Activated naive CD8-positive, alpha-beta T cell treated with anti-CD3 and anti-CD28 coated beads, Interleukin-2, amount 10 ng/mL, durations not matched to agents 7 days and 5 days (primary cell): ENCODE measurements at regions not wholly inside any gene's neighbourhood (a gene's known extent, or its start where the extent isn't known, plus 50 kb on each side); places are given as distances from the start of the nearest gene placed in this dataset.
"Not testable (repeated sequence)": the region's sequence is repeated elsewhere in the genome, so short reads cannot be mapped to it uniquely, and the experiment has no call there.

Source experiments
- ATAC-seq: fragments of 150-1000 bp; cut with Tn5 transposase; one replicate; pipeline ENCODE4 v1.10.0; 2021; ENCODE audit warnings: low read depth, moderate library complexity
- POLR2A ChIA-PET: fragments of 350-600 bp; sonication (Branson Sonifier 250); formaldehyde crosslinking; loops from one replicate; lab custom pipeline; 2021; ENCODE audit warnings: antibody characterized with exemption; lab: Charles Lee
- DNase-seq: peaks from one replicate; pipeline ENCODE4 v3.0.0; 2021
- H3K27ac Mint-ChIP-seq: one replicate; pipeline ENCODE4 v1.8.0; 2022; ENCODE audit warnings: mild to moderate bottlenecking, mixed read lengths
- H3K27me3 Mint-ChIP-seq: one replicate; pipeline ENCODE4 v1.8.0; 2022; ENCODE audit warnings: mild to moderate bottlenecking, moderate library complexity, mixed read lengths
- H3K36me3 Mint-ChIP-seq: one replicate; pipeline ENCODE4 v1.8.0; 2021; ENCODE audit warnings: mild to moderate bottlenecking, mixed read lengths
- H3K4me1 Mint-ChIP-seq: one replicate; pipeline ENCODE4 v1.8.0; 2021; ENCODE audit warnings: mixed read lengths
- H3K4me3 Mint-ChIP-seq: one replicate; pipeline ENCODE4 v1.8.0; 2022; ENCODE audit warnings: mild to moderate bottlenecking, moderate library complexity, mixed read lengths
- H3K9me3 Mint-ChIP-seq: one replicate; pipeline ENCODE4 v1.8.0; 2021; ENCODE audit warnings: mixed read lengths

GRCh38 chr11:71705738-71706432 lies 123.2 kb upstream of the KRTAP5-11 start:
- H3K9me3 Mint-ChIP-seq, H3K27me3 Mint-ChIP-seq, ATAC-seq, H3K27ac Mint-ChIP-seq, H3K36me3 Mint-ChIP-seq, POLR2A ChIA-PET, H3K4me1 Mint-ChIP-seq, DNase-seq, H3K4me3 Mint-ChIP-seq: not testable (repeated sequence)

- H3K36me3 Mint-ChIP-seq, H3K4me3 Mint-ChIP-seq, H3K27ac Mint-ChIP-seq, POLR2A ChIA-PET, H3K27me3 Mint-ChIP-seq, ATAC-seq, H3K9me3 Mint-ChIP-seq, H3K4me1 Mint-ChIP-seq, DNase-seq: not testable (repeated sequence)
These were observed 124.4 kb upstream of the KRTAP5-11 start for GRCh38 chr11:71707083-71707482.

- POLR2A ChIA-PET, H3K27ac Mint-ChIP-seq, H3K36me3 Mint-ChIP-seq, H3K4me3 Mint-ChIP-seq, ATAC-seq, DNase-seq, H3K27me3 Mint-ChIP-seq, H3K4me1 Mint-ChIP-seq, H3K9me3 Mint-ChIP-seq: not testable (repeated sequence)
These were observed 123.5 kb upstream of the DEFB108B start for GRCh38 chr11:71709541-71709940.

- H3K4me1 Mint-ChIP-seq, H3K27me3 Mint-ChIP-seq, H3K9me3 Mint-ChIP-seq, H3K4me3 Mint-ChIP-seq, H3K36me3 Mint-ChIP-seq, DNase-seq, POLR2A ChIA-PET, H3K27ac Mint-ChIP-seq, ATAC-seq: not testable (repeated sequence)
These were observed 122.8 kb upstream of the DEFB108B start for GRCh38 chr11:71710171-71710671.

- H3K4me1 Mint-ChIP-seq, DNase-seq, H3K4me3 Mint-ChIP-seq, H3K27ac Mint-ChIP-seq, POLR2A ChIA-PET, H3K27me3 Mint-ChIP-seq, H3K9me3 Mint-ChIP-seq, H3K36me3 Mint-ChIP-seq, ATAC-seq: not testable (repeated sequence)
These were observed 122.2 kb upstream of the DEFB108B start for GRCh38 chr11:71710701-71711385.

- not testable (repeated sequence) for H3K27ac Mint-ChIP-seq, ATAC-seq
These were observed 120.7 kb upstream of the DEFB108B start for GRCh38 chr11:71712350-71712749.

GRCh38 chr11:71712846-71713245 lies 120.2 kb upstream of the DEFB108B start:
- H3K4me3 Mint-ChIP-seq, H3K27me3 Mint-ChIP-seq, POLR2A ChIA-PET, H3K4me1 Mint-ChIP-seq, ATAC-seq, DNase-seq, H3K36me3 Mint-ChIP-seq, H3K9me3 Mint-ChIP-seq, H3K27ac Mint-ChIP-seq: not testable (repeated sequence)

More at GRCh38 chr11:71712350-71712749, 120.7 kb upstream of the DEFB108B start:
- DNase-seq, POLR2A ChIA-PET, H3K9me3 Mint-ChIP-seq, H3K4me3 Mint-ChIP-seq, H3K36me3 Mint-ChIP-seq, H3K4me1 Mint-ChIP-seq, H3K27me3 Mint-ChIP-seq: not testable (repeated sequence)

- not testable (repeated sequence) for ATAC-seq
These were observed 118.5 kb upstream of the DEFB108B start for GRCh38 chr11:71714510-71714909.

GRCh38 chr11:71721840-71722239 lies 111.2 kb upstream of the DEFB108B start:
- H3K4me3 Mint-ChIP-seq, POLR2A ChIA-PET, H3K36me3 Mint-ChIP-seq, DNase-seq, ATAC-seq, H3K27ac Mint-ChIP-seq, H3K9me3 Mint-ChIP-seq, H3K27me3 Mint-ChIP-seq, H3K4me1 Mint-ChIP-seq: not testable (repeated sequence)

More at GRCh38 chr11:71714510-71714909, 118.5 kb upstream of the DEFB108B start:
- H3K4me3 Mint-ChIP-seq, H3K9me3 Mint-ChIP-seq, H3K4me1 Mint-ChIP-seq, H3K27ac Mint-ChIP-seq, H3K36me3 Mint-ChIP-seq, POLR2A ChIA-PET, H3K27me3 Mint-ChIP-seq, DNase-seq: not testable (repeated sequence)

GRCh38 chr11:71723991-71724390 lies 109.0 kb upstream of the DEFB108B start:
- POLR2A ChIA-PET, DNase-seq, H3K4me1 Mint-ChIP-seq, H3K9me3 Mint-ChIP-seq, ATAC-seq, H3K4me3 Mint-ChIP-seq, H3K36me3 Mint-ChIP-seq, H3K27ac Mint-ChIP-seq: not testable (repeated sequence)
- peaks cover 13% of the 10 kb centered on the region for H3K27me3 Mint-ChIP-seq

GRCh38 chr11:71730748-71731147 lies 102.3 kb upstream of the DEFB108B start:
- H3K36me3 Mint-ChIP-seq, H3K4me1 Mint-ChIP-seq, DNase-seq, ATAC-seq, POLR2A ChIA-PET, H3K4me3 Mint-ChIP-seq, H3K9me3 Mint-ChIP-seq, H3K27ac Mint-ChIP-seq: not testable (repeated sequence)
- peaks cover 15% of the 10 kb centered on the region for H3K27me3 Mint-ChIP-seq

- H3K4me1 Mint-ChIP-seq, H3K36me3 Mint-ChIP-seq, H3K9me3 Mint-ChIP-seq, H3K27ac Mint-ChIP-seq, ATAC-seq, DNase-seq, H3K4me3 Mint-ChIP-seq, H3K27me3 Mint-ChIP-seq, POLR2A ChIA-PET: not testable (repeated sequence)
These were observed 98.6 kb upstream of the DEFB108B start for GRCh38 chr11:71734368-71734767.

GRCh38 chr11:71738317-71738716 lies 94.7 kb upstream of the DEFB108B start:
- POLR2A ChIA-PET, ATAC-seq, H3K4me3 Mint-ChIP-seq, DNase-seq, H3K9me3 Mint-ChIP-seq, H3K36me3 Mint-ChIP-seq, H3K4me1 Mint-ChIP-seq, H3K27ac Mint-ChIP-seq: not testable (repeated sequence)
- H3K27me3 Mint-ChIP-seq = peaks cover 23% of the 10 kb centered on the region

- ATAC-seq, DNase-seq, H3K36me3 Mint-ChIP-seq: not testable (repeated sequence)
These were observed 89.6 kb upstream of the DEFB108B start for GRCh38 chr11:71743385-71743784.

More at GRCh38 chr11:71743385-71743784, 89.6 kb upstream of the DEFB108B start:
- H3K9me3 Mint-ChIP-seq, POLR2A ChIA-PET, H3K27ac Mint-ChIP-seq, H3K4me3 Mint-ChIP-seq, H3K4me1 Mint-ChIP-seq: not testable (repeated sequence)
- peaks cover 33% of the 10 kb centered on the region for H3K27me3 Mint-ChIP-seq
